22Rv1 (cell line): ENCODE measurements at regions not wholly inside any gene's neighbourhood (a gene's known extent, or its start where the extent isn't known, plus 50 kb on each side); places are given as distances from the start of the nearest gene placed in this dataset.

Experiments used
- CTCF ChIP-seq: fragments of 450-650 bp; IDR thresholded peaks from 2 replicates; pipeline ENCODE4 v1.5.1; 2017; ENCODE audit warnings: mild to moderate bottlenecking
- ZFX ChIP-seq: fragments of 450-650 bp; IDR thresholded peaks from 2 replicates; pipeline ENCODE4 v1.6.1; 2017; ENCODE audit warnings: antibody characterized with exemption, borderline replicate concordance

DNA sequence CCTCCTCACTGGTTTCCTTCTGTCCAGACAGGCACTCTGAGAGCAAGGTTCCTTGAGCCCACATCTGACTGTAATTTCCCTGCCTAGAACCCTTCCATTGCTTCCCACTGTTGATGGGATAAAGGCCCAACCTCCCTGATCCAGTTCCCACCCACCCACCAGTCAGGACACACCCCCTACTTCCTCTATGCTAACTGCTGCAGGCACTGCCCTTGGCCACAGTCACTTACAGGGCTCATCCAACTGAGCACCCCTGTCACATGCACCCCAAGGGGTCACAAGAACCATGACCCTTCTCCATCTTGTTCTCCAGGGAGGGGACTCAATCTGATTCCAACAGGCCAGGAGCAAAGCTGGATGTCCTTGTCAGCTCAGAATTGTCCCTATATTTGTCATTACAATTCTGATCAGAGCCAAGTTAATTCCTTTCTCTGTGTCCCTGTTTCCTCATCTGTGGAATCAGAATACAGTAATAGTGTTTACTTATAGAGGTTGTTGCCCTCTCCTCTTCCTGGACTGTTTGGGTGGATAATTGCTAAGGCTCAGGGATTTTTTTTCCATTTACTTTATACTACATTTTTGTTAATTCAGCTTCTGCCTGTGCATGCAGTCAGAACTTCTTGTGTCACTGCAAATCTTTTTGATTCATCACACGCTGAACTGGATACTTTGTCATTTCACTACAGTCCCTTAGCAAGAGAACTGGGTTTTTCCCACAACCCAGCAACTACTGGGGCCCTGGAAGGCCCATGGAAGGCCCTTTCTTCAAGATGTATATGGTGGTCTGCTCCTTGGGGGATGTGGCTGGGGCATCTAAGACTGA lies 105.6 kb upstream of the MAMLD1 start:
- TF ChIP-seq CTCF (no peak), ZFX (no peak)
